Heart left ventricle (tissue), 16 donors: ENCODE measurements at regions not wholly inside any gene's neighbourhood (a gene's known extent, or its start where the extent isn't known, plus 50 kb on each side); places are given as distances from the start of the nearest gene placed in this dataset.

Source experiments
- ATAC-seq, 4 donors: fragments of 200-7000 bp; cut with Tn5 transposase; one replicate each; pipeline ENCODE4 v1.9.1; 2020 to 2022; ENCODE audit warnings: moderate library complexity in 4 of 4, mild to moderate bottlenecking in 3 of 4, moderate number of reproducible peaks in 1 of 4
- DNase-seq, 5 donors: peaks; one replicate each; pipeline ENCODE4 v3.0.0-alpha.2; 2020
- H3K27ac ChIP-seq, 12 donors: fragments of 200-600 bp; sonication (generic) in 4 of 12; one replicate each; pipeline versions ENCODE4 v1.5.0 to v1.8.0; 2016 to 2022; ENCODE audit warnings: mild to moderate bottlenecking in 2 of 12
- H3K27me3 ChIP-seq, 9 donors: fragments of 200-600 bp; sonication (generic) in 2 of 9; one replicate each; pipeline versions ENCODE4 v1.5.1 to v1.8.0; 2016 to 2022; ENCODE audit warnings: mild to moderate bottlenecking in 3 of 9
- H3K36me3 ChIP-seq, 9 donors: fragments of 200-600 bp; sonication (generic) in 2 of 9; one replicate each; pipeline versions ENCODE4 v1.5.0 to v1.8.0; 2018 to 2022; ENCODE audit warnings: mild to moderate bottlenecking in 2 of 9
- H3K4me1 ChIP-seq, 12 donors: fragments of 200-600 bp; sonication (generic) in 4 of 12; one replicate each; pipeline versions ENCODE4 v1.5.0 to v1.8.0; 2016 to 2022; ENCODE audit warnings: mild to moderate bottlenecking in 3 of 12
- H3K4me3 ChIP-seq, 12 donors: fragments of 200-600 bp; sonication (generic) in 4 of 12; one replicate each; pipeline versions ENCODE4 v1.5.0 to v1.8.0; 2017 to 2022; ENCODE audit warnings: mild to moderate bottlenecking in 9 of 12, moderate library complexity in 4 of 12
- H3K9me3 ChIP-seq, 12 donors: fragments of 200-600 bp; sonication (generic) in 4 of 12; one replicate each; pipeline versions ENCODE4 v1.5.0 to v1.8.0; 2016 to 2022; ENCODE audit warnings: mild to moderate bottlenecking in 1 of 12
- POLR2A ChIP-seq, 2 donors: fragments of 450-650 bp; IDR thresholded peaks; one replicate each; pipeline ENCODE4 v1.6.1; 2017; ENCODE audit warnings: antibody characterized with exemption in 2 of 2, mild to moderate bottlenecking in 2 of 2, moderate library complexity in 2 of 2
- WGBS, 4 donors: extraction: QIAGEN DNeasy Blood & Tissue Kit in 2 of 4; methylation state at CpG; one replicate each; pipeline versions ENCODE4 v1.1.5 to v1.1.7; 2013 to 2018; 5-methylcytosine and 5-hydroxymethylcytosine counted together
- intact Hi-C, 10 donors: fragments of 100-400 bp; cut with DNase I; formaldehyde crosslinking; loops; one replicate each; pipeline versions ENCODE4 v1.11.1 to v1.14.2; 2022
- TF ChIP-seq, protein P1 (sequence below), 12 donors: fragments of 200-600 bp; sonication (generic) in 4 of 12; IDR thresholded peaks; one replicate each; pipeline versions ENCODE4 v1.5.0 to v1.8.0; 2018 to 2022; ENCODE audit warnings: antibody characterized with exemption in 12 of 12, mild to moderate bottlenecking in 5 of 12
- donor health status: ischemic (EF 13 %, LVEDD 7.1; RV severe dilation, severe dysfunction).
- donor health status: healthy with polysubstance abuse.
- donor health status: DM: no; HTN: yes; CAD: no.
- donor health status: DM: no; HTN: no; CAD: no.
- donor health status: ischemic (EF 25% LVEDD 6.9; RV normal size, moderate dysfunction).
- donor health status: ischemic (EF 25% LVEDD 5.7; RV mildly dilated, moderate dysfunction).
- donor health status: healthy.
- donor health status: DM: yes; HTN: yes; CAD: no.
- donor health status: ischemic (EF 35%, LVEDD 5.7; RV mildly dilated, moderate dysfunction).
- donor health status: nonischemic (EF 11% LVEDD 7.7; RV severe dilation, severe dysfunction).
- donor health status: DM: yes; HTN: yes; CAD: no.
- donor health status: PGD.
- donor health status: ischemic (EF 29% LVEDD 5.4; RV normal size, mild dysfunction).
- donor health status: nonischemic (EF 23%, LVEDD 6.1; RV moderate dilation, normal function).

DNA sequence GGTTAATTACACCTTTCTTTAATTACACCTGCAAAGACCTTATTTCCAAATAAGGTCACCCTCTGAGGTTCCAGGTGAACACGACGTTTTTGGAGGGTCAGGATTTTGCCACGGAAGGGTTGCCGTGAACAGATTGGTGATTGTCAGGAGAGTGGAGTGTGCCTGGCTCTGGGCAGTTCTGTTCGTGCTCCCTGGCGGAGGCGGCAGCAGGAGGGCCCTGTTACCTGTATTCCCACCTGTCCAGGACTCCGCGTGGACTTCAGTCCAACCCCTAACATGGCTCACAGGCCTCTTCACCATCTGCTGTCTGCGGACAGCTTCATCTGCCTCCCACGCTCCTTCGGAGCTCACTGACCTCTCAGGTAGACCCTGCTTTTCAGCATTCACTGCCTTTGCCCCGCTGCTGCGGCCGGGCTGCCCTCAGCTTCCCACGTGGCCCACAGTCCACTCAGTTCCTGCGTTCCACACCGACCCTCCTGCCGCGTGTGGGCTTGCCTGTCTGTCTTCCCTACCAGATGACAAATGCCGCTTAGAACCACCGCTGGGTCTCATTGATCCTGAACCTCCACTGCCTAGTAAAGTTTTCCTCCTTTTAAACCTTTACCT, 187.5 kb upstream of the DIO3 start:
- no peak for ATAC-seq
- H3K4me1 ChIP-seq, result no peaks in the 10 kb centered on the region
- intact Hi-C loops, result no loop called here
- 86 to 90% (median 89%) methylated on average over 22 of the region's 22 CpGs for WGBS, 4 donors
- no peaks in the 10 kb centered on the region for H3K9me3 ChIP-seq
- H3K36me3 ChIP-seq, result no peaks in the 10 kb centered on the region
- H3K27me3 ChIP-seq, result peaks cover 0 to 26% (median 0%) of the 10 kb centered on the region in 9 donors
- no peak overlapping the region for H3K4me3 ChIP-seq
- no peak for DNase-seq
- no peak for TF ChIP-seq POLR2A (IDR thresholded peaks at IDR 0.05)
- no peak overlapping the region for H3K27ac ChIP-seq

DNA sequence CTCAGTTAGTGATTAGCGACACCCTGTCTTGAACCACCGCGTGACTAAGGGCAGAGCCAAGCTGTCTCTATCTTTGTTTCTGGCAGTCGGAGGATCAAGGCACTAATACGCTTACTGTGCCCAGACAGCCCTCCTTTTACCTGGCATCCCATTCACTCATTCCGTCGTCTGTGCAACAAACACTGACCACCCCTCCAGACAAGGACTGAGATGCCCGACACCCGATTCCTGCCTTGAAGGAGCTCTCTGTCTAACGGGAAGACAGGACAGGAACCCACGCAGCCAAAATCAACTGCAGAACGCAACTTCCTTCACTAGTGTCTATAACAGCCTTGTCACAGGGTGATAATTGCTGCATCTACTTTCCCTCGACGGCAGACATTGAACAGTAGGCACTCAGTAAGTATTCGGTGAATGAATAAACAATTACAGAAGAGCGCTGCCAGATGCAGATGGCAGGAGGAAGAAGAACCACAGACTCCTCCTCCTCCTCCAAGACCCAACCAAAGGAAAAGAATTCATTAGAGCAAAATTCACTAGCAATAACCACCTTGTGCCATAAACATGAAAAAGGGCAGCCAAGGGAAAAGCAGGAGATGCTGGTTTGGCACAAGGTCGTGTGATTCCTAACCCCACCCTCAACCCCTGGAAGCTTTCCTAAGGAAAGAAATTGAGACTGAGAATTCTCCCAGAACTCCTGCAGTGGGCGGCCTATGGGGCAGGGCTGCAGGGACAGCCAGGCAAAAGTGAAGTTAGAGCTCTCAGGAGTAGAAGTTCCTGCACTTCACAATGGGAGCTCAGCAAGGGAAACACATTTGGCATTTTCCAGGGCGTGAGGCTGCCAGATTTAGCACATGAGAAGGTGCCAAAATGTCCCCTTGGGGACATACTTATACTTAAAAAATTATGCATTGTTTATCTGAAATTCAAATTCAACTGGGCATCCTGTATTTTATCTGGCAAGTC, 186.6 kb upstream of the DIO3 start:
- Histone ChIP-seq H3K9me3 (peaks cover 0 to 8% (median under 1%) of the 10 kb centered on the region in 12 donors), H3K36me3 (no peaks in the 10 kb centered on the region), H3K4me1 (no peaks in the 10 kb centered on the region), H3K27me3 (peaks cover 0 to 26% (median 0%) of the 10 kb centered on the region in 9 donors), H3K4me3 (no peak overlapping the region), H3K27ac (no peak overlapping the region)
- no peak for DNase-seq
- intact Hi-C loops, result no loop called here
- 67 to 73% (median 69%) methylated on average over 19 of the region's 19 CpGs for WGBS, 4 donors
- no peak for ATAC-seq
- no peak for TF ChIP-seq POLR2A (IDR thresholded peaks at IDR 0.05)
- TF ChIP-seq, protein P1, sequence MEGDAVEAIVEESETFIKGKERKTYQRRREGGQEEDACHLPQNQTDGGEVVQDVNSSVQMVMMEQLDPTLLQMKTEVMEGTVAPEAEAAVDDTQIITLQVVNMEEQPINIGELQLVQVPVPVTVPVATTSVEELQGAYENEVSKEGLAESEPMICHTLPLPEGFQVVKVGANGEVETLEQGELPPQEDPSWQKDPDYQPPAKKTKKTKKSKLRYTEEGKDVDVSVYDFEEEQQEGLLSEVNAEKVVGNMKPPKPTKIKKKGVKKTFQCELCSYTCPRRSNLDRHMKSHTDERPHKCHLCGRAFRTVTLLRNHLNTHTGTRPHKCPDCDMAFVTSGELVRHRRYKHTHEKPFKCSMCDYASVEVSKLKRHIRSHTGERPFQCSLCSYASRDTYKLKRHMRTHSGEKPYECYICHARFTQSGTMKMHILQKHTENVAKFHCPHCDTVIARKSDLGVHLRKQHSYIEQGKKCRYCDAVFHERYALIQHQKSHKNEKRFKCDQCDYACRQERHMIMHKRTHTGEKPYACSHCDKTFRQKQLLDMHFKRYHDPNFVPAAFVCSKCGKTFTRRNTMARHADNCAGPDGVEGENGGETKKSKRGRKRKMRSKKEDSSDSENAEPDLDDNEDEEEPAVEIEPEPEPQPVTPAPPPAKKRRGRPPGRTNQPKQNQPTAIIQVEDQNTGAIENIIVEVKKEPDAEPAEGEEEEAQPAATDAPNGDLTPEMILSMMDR (IDR thresholded peaks at IDR 0.05), result no peak

DNA sequence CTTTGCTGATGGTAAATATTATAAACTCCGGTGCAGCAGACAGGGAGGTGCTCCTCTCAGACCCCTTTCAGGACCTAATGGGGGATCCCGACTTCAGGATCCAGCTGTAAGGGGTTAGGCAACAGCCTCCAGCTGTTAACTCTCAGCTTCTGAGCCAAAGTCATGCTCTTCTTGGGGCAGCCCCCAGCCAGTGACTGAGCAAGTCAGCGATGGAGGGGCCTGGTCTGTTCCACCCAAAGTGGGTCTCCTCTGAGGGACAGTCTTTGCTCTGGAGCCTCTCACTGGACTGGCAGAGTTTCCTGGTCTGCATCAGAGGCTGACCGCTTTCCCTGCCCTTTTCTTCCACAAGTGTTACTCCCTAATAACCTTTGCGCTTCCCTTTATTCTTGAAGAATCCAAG, 184.2 kb upstream of the DIO3 start:
- TF ChIP-seq, protein P1 (IDR thresholded peaks at IDR 0.05), result no peak
- no peak for TF ChIP-seq POLR2A (IDR thresholded peaks at IDR 0.05)
- Histone ChIP-seq H3K27me3 (peaks cover 0 to 26% (median 0%) of the 10 kb centered on the region in 9 donors), H3K4me3 (no peak overlapping the region), H3K27ac (no peak overlapping the region), H3K9me3 (peaks cover 0 to 19% (median 7%) of the 10 kb centered on the region in 12 donors), H3K4me1 (no peaks in the 10 kb centered on the region), H3K36me3 (no peaks in the 10 kb centered on the region)
- no peak for ATAC-seq
- WGBS, 4 donors, result 66 to 76% (median 70%) methylated on average over 5 of the region's 5 CpGs
- no peak for DNase-seq
- intact Hi-C loops, result no loop called here

GRCh38 chr14:101379842-101380241, 181.5 kb upstream of the DIO3 start:
- Histone ChIP-seq H3K27ac (no peak overlapping the region), H3K9me3 (peaks cover 0 to 38% (median 15%) of the 10 kb centered on the region in 12 donors), H3K4me1 (no peaks in the 10 kb centered on the region), H3K36me3 (no peaks in the 10 kb centered on the region), H3K4me3 (no peak overlapping the region), H3K27me3 (peaks cover 0 to 9% (median 0%) of the 10 kb centered on the region in 9 donors)
- intact Hi-C loops, result no loop called here
- 27 to 84% (median 62%) methylated on average over 2 of the region's 2 CpGs for WGBS, 4 donors
- DNase-seq (no peak), ATAC-seq (no peak)
- TF ChIP-seq, protein P1 (IDR thresholded peaks at IDR 0.05), result no peak
- TF ChIP-seq POLR2A (IDR thresholded peaks at IDR 0.05), result no peak
